Activated naive CD4-positive, alpha-beta T cell treated with anti-CD3 and anti-CD28 coated beads, Interleukin-2, amount 50 U/mL, for 24 hours (primary cell): ENCODE measurements at regions not wholly inside any gene's neighbourhood (a gene's known extent, or its start where the extent isn't known, plus 50 kb on each side); places are given as distances from the start of the nearest gene placed in this dataset.
"Not testable (repeated sequence)": the region's sequence is repeated elsewhere in the genome, so short reads cannot be mapped to it uniquely, and the experiment has no call there.

Experiments
- H3K27ac Mint-ChIP-seq: one replicate; pipeline ENCODE4 v1.8.0; 2021; ENCODE audit warnings: mild to moderate bottlenecking, mixed read lengths
- H3K27me3 Mint-ChIP-seq: one replicate; pipeline ENCODE4 v1.8.0; 2021; ENCODE audit warnings: mixed read lengths
- H3K36me3 Mint-ChIP-seq: one replicate; pipeline ENCODE4 v1.8.0; 2021; ENCODE audit warnings: mixed read lengths
- H3K4me1 Mint-ChIP-seq: one replicate; pipeline ENCODE4 v1.8.0; 2021; ENCODE audit warnings: mixed read lengths
- H3K4me3 Mint-ChIP-seq: one replicate; pipeline ENCODE4 v1.8.0; 2021; ENCODE audit warnings: mild to moderate bottlenecking, mixed read lengths
- H3K9me3 Mint-ChIP-seq: one replicate; pipeline ENCODE4 v1.8.0; 2021; ENCODE audit warnings: mixed read lengths

DNA sequence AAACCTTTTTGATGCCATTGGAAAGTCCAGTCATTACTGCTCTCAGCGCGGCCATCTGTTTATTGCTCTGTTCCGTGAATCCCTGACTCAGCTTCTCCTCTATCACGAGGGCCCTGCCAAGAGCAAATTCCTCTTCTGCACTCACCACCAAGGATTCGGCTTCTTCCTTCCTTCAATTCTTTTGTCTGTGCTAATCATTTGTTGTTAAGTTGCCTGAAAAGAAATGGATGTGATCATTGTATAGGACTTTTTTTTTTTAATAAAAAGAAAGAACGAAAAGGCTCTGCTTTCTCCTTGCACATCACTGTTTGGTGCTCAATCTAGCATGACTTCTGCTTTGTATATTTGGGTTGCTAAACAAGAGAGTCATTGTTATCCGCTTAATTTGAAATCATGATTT lies 128.7 kb upstream of the PIK3R1 start:
- Mint-ChIP-seq H3K27me3 (peaks cover 1% of the 10 kb centered on the region), H3K9me3 (no peaks in the 10 kb centered on the region), H3K36me3 (no peaks in the 10 kb centered on the region), H3K27ac (no peak overlapping the region), H3K4me1 (no peaks in the 10 kb centered on the region), H3K4me3 (no peak overlapping the region)

DNA sequence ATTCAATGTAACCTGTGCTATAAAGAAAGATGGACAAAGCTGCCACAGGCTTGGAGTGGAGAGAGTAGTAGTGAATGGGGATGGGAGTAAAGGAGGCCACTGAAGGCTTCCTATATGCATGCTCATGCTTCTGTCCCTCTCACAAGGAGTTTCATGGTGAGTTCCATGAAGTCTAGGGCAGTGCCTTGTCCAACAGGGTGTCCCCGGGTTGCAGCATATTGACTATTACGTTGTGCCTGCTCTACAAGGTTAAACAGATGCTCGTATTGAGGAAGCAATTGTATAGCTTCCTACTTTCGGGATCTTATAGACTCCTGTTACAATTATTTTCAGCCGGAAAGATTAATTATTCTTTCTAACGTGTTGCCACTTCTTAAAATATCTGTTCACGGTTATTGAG lies 129.1 kb upstream of the PIK3R1 start:
- Mint-ChIP-seq H3K4me1 (no peaks in the 10 kb centered on the region), H3K27ac (no peak overlapping the region), H3K9me3 (no peaks in the 10 kb centered on the region), H3K36me3 (no peaks in the 10 kb centered on the region), H3K27me3 (peaks cover 1% of the 10 kb centered on the region), H3K4me3 (no peak overlapping the region)

DNA sequence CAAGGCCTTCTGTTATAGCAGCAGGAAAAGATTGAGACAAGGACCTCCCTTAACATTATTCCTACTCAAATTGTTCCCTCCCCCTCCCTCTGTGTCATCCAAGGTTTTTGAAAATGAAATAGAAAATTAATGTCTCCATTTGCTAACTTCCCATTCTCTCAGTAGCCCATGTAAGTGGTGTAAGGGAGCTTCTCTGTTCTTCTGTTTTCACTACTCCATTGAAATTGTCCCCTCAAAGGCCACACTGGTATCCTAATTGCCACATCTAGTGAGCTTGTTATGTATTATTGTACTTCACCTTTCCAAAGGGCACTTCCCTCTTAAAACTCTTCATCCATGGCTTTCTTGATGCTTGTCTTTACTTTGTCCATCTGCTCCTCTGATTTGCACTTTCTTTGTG lies 131.2 kb upstream of the PIK3R1 start:
- Mint-ChIP-seq H3K4me1 (no peaks in the 10 kb centered on the region), H3K27me3 (peaks cover 1% of the 10 kb centered on the region), H3K4me3 (no peak overlapping the region), H3K27ac (no peak overlapping the region), H3K9me3 (no peaks in the 10 kb centered on the region), H3K36me3 (no peaks in the 10 kb centered on the region)

DNA sequence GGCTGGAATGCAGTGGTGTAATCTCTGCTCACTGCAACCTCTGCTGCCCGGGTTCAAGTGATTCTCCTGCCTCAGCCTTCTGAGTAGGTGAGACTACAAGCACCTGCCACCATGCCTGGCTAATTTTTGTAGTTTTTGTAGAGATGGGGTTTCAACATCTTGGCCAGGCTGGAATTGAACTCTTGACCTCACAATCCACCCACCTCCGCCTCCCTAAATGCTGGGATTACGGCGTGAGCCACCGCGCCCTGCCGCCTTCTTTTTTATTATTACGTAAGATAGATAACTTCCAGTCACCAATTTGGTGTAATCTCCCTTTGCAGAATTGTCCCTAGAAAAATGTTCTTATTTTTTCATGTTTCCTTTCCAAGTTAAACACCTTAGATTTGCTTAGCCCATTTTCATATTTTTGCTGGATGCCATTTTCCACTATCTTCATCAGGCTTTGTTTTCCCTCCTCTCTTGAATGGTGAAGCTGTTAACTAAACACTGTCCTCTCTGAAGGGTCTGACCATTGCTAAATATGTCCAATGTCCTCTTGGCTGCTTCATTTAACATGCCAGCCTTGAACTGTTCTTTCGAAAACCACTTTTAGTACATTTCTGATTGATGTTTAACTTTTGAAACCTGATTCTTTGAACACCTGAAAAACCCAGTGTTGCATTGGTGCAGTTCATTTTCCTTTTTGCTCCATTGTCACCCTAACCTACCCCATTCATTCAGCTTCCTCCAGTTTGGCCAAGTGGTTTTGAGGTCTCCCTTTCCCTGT lies 135.1 kb upstream of the PIK3R1 start:
- H3K27ac Mint-ChIP-seq = no peak overlapping the region
- no peaks in the 10 kb centered on the region for H3K36me3 Mint-ChIP-seq
- no peaks in the 10 kb centered on the region for H3K4me1 Mint-ChIP-seq
- peaks cover 1% of the 10 kb centered on the region for H3K27me3 Mint-ChIP-seq
- H3K9me3 Mint-ChIP-seq = no peaks in the 10 kb centered on the region
- no peak overlapping the region for H3K4me3 Mint-ChIP-seq

DNA sequence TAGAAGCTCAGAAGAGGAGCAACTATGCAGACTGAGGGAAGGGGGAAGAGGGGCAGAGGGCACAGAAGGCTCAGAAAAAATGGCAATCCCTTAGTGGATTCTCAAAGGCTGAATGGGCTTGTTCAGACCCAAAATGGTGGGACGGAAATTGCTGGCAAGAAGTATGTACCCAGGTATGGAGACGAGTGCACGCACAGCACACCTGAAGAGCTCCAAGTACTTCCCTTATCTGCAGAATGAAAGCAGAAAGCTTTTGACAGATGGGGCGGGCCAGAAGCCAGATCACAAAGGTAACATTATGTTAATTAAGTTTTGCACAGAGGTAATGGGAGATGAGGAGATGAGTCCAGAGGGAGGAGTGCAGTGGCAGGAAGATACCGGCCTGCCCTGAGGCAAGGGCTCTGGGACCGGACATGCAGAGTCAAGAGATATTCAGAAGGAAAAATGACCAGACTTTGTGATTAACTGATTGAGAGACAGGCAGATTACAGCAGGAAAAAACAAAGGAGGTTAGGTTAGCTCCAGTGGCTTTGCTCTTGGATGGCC lies 138.1 kb upstream of the PIK3R1 start:
- Mint-ChIP-seq H3K4me3 (no peak overlapping the region), H3K9me3 (no peaks in the 10 kb centered on the region), H3K36me3 (no peaks in the 10 kb centered on the region), H3K4me1 (no peaks in the 10 kb centered on the region), H3K27me3 (peaks cover 1% of the 10 kb centered on the region), H3K27ac (no peak overlapping the region)

DNA sequence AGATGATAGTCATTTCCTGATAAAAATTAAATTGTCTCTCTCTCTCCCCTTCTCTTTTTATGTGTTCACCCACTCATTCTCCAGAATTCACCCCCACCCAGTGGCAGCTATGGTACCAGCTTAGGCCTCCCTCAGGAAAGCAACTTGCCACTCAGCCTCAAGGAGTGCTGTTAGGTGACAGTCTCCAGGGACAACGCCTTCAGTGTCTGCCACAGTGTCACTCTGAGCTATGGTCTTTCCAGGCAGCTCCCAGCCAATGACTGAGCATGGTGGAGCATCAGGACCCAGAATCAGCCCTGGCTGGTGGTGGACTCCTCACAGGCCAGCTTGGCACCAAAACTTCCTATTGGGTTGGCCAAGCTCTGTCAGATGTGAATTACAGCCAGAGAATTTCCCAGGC lies 140.9 kb upstream of the PIK3R1 start:
- Mint-ChIP-seq H3K36me3 (no peaks in the 10 kb centered on the region), H3K9me3 (no peaks in the 10 kb centered on the region), H3K27me3 (peaks cover 1% of the 10 kb centered on the region), H3K4me3 (no peak overlapping the region), H3K27ac (no peak overlapping the region), H3K4me1 (peaks cover 12% of the 10 kb centered on the region)

DNA sequence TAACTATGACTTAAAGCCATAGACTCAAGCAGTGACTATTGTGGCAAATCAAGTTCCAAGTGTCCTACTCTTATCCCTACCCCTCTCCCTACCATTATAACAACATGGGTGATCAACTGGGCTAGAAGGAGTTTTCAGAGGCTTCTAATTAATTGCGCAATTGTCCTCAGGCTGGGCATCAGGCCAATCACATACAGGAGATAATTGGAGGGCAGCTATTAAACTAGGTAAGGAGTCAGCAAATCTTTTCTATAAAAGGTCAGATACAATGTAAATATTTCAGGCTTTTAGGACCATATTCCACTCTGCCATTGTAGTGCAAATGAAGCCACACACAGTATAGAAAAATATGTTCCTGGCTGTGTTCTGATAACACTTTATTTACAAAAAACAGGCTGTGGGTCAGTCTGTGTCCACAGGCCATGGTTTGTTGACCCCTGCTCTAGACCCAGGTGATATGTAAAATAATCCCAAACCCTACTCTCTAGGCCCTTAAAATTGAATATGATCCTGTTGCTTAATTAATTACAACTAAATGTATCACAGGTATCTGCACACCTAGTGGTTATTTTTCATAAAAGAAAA lies 141.4 kb upstream of the PIK3R1 start:
- Mint-ChIP-seq H3K9me3 (no peaks in the 10 kb centered on the region), H3K4me3 (no peak overlapping the region), H3K27me3 (peaks cover 1% of the 10 kb centered on the region), H3K36me3 (no peaks in the 10 kb centered on the region), H3K4me1 (peaks cover 12% of the 10 kb centered on the region), H3K27ac (no peak overlapping the region)

DNA sequence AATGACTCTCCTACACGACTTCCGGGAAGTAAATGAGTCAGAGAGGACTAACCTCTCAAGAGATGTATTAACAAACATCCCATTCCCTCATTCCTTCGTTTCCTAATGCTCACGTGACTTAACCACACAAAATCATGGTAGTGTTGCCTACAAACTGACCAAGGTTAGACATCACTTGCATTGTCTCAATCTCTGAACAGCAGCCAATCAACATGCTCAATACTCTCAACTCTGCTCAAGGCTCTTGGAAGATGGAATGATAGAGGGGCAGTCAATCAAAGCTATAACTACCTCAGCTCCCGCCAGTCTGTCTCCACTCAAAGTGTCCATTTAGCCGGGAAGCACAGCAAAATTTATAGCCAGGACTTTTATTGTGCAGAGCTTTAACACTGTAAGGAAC lies 143.8 kb upstream of the PIK3R1 start:
- Mint-ChIP-seq H3K4me3 (no peak overlapping the region), H3K27me3 (peaks cover 1% of the 10 kb centered on the region), H3K9me3 (no peaks in the 10 kb centered on the region), H3K27ac (peak overlapping the region; percentile 71), H3K4me1 (peaks cover 12% of the 10 kb centered on the region), H3K36me3 (no peaks in the 10 kb centered on the region)

DNA sequence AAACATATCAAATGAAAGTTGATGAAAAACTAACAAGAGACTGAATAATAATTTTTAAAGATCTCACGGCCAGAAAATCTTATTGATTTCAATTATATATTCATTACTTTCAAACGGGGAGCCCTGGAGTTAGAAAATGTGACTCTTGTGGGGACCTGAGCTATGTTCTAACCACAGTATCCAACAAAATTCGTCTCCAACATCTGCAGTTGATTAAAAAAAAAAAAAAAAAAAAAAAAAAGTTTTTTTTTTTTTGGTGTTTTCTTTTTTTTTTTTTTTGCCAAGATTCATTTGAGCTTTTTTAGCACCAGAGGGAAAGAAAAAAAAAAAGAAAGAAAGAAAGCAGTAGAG lies 144.3 kb upstream of the PIK3R1 start:
- H3K27ac Mint-ChIP-seq = no peak overlapping the region
- no peak overlapping the region for H3K4me3 Mint-ChIP-seq
- H3K4me1 Mint-ChIP-seq = peaks cover 12% of the 10 kb centered on the region
- no peaks in the 10 kb centered on the region for H3K9me3 Mint-ChIP-seq
- H3K27me3 Mint-ChIP-seq = peaks cover 1% of the 10 kb centered on the region
- H3K36me3 Mint-ChIP-seq = no peaks in the 10 kb centered on the region

DNA sequence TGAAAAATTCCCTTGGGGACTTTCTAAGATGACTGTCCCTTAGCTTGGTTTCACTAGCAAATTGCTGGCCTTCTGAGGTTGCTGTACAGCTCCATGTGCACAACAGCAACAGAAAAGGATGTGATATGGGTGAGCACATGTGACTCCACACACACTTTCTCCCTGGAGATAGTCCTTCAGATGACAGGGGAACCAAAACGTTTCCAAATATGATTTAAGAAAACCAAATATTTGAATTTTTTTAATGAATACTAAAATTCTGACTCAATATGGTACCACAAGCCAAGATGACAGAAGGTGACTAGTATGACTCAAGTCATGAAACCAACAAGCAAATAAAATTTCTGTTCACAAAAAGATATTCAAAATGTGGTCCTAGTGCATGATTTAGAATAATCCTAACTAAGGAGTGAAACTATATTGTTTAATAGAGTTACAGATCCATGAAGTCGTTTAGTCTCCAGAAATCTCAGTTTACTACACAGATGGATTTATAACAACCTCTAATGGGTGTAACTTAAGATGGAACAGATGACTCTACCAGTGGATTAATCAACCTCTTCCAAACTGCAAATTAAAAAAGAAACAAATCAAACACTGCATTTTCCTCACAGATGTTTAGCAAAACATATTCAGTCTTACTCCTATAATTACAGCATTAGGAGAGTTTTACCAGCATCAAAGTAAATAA lies 144.8 kb upstream of the PIK3R1 start:
- H3K4me3 Mint-ChIP-seq = no peak overlapping the region
- H3K9me3 Mint-ChIP-seq = no peaks in the 10 kb centered on the region
- no peak overlapping the region for H3K27ac Mint-ChIP-seq
- H3K36me3 Mint-ChIP-seq = no peaks in the 10 kb centered on the region
- H3K4me1 Mint-ChIP-seq = peaks cover 12% of the 10 kb centered on the region
- peaks cover 1% of the 10 kb centered on the region for H3K27me3 Mint-ChIP-seq

DNA sequence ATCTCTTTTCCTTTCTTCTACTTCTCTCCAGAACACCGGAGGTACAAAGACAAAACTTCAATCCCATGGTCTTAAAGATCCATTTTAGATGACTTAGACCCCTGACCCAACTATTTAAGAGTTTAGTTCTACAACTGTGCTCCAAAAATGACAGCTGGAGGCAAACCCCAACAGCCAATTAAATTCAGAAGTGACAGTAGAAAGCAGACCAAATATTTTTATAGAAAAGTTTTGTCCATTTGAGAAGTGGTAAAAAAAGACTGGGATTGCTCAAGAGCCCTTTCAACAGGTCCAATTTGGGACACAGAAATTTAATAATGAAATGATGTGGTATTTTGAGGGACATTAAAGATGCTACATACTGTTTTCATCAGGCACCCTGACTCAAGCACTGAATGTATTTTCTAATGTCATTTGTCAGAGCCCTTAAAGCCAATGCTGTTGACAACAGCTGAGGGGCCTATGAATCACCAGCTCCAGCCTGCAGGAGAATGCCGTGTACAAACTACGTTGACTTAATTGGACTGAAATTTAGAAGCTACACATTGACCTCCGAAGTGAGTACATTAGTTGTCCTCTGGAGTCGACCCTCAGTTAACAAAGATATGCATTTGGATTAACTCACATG lies 147.5 kb upstream of the PIK3R1 start:
- H3K9me3 Mint-ChIP-seq = no peaks in the 10 kb centered on the region
- no peaks in the 10 kb centered on the region for H3K27me3 Mint-ChIP-seq

DNA sequence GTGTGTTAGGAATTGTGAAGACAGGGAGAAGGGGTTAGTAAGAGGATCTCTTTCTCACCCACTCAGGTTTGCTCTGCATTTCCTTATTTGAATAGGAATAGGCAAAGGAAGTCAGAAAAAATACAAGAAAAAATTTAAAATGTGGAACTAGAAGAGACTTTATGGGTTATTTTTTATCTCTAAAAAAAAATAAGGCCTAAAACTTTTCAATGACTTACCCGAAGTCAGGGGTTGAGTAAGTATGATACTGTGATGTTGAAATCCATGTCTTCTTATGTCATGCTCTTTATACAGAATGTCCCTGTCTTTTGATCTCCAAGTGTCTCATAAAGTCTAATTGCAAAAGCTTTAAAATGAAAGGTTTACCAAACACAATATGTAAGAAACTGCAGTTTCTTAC lies 148.3 kb upstream of the PIK3R1 start:
- no peak overlapping the region for H3K27ac Mint-ChIP-seq
- H3K9me3 Mint-ChIP-seq = peaks cover 5% of the 10 kb centered on the region
- peaks cover 3% of the 10 kb centered on the region for H3K27me3 Mint-ChIP-seq

More for the DNA sequence above, 147.5 kb upstream of the PIK3R1 start:
- Mint-ChIP-seq H3K4me3 (no peak overlapping the region), H3K4me1 (peaks cover 12% of the 10 kb centered on the region), H3K27ac (no peak overlapping the region), H3K36me3 (no peaks in the 10 kb centered on the region)

DNA sequence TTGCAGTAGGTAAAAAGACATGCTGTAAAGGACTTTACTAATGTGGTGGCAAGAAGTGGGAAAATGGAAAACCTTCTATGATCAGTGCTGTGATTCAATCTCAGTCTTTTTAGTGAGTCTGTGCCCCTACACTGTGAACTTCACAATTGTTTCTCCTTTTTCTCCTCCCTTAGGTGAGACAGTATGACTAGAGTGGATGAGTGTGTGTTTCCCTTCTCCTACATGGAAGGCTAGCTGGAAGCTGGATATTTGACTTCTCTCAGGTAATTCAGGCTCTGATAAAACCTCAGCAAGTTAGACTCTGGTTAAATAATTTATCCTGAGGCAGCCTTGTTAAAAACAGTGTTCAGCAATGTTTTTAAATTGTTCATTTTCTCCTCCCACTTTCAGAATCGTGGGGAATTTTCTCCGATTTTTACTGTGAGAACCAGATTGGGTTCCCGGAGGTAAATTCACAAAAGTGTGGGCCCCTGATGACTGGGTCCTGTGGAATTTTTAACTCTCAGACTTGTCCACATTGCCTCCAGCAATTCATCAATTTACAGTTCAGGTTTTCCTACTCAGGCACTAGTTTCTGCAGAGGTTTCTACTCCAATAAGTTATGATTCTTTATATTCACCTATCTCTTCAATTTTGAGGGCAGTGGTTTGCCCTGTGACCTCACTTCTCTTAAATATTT lies 149.1 kb upstream of the PIK3R1 start:
- Mint-ChIP-seq H3K36me3 (no peaks in the 10 kb centered on the region), H3K4me3 (no peak overlapping the region), H3K27ac (no peak overlapping the region), H3K9me3 (peaks cover 5% of the 10 kb centered on the region), H3K4me1 (peaks cover 8% of the 10 kb centered on the region), H3K27me3 (peaks cover 4% of the 10 kb centered on the region)

More for the DNA sequence above, 148.3 kb upstream of the PIK3R1 start:
- Mint-ChIP-seq H3K36me3 (no peaks in the 10 kb centered on the region), H3K4me1 (peaks cover 12% of the 10 kb centered on the region), H3K4me3 (no peak overlapping the region)

DNA sequence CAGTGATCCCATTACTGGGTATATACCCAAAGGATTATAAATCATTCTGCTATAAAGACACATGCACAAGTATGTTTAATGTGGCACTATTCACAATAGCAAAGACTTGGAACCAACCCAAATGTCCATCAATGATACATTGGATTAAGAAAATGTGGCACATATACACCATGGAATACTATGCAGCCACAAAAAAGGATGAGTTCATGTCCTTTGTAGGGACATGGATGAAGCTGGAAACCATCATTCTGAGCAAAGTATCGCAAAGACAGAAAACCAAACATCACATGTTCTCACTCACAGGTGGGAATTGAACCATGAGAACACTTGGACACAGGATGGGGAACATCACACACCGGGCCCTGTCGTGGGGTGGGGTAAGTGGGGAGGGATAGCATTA lies 150.2 kb upstream of the PIK3R1 start:
- H3K27me3 Mint-ChIP-seq, H3K27ac Mint-ChIP-seq, H3K9me3 Mint-ChIP-seq, H3K4me3 Mint-ChIP-seq, H3K36me3 Mint-ChIP-seq, H3K4me1 Mint-ChIP-seq: not testable (repeated sequence)

DNA sequence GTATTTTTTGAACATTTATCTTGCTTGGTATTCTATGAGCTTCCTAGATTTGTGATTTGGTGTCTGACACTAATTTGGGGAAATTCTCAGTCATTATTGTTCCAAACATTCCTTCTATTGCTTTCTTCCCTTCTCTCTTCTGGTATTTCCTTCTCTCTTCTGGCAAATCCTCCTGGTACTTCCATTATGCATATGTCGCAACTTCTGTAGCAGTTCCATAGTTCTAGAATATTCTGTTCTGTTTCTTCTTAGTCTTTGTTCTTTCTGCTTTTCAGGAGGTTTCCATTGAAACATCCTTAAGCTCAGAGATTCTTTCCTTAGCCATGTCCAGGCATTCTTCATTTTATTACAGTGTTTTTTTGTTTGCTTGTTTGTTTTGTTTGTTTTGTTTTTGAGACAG lies 155.2 kb upstream of the PIK3R1 start:
- no peaks in the 10 kb centered on the region for H3K4me1 Mint-ChIP-seq
- no peak overlapping the region for H3K27ac Mint-ChIP-seq
- peaks cover 5% of the 10 kb centered on the region for H3K9me3 Mint-ChIP-seq
- peaks cover 8% of the 10 kb centered on the region for H3K27me3 Mint-ChIP-seq
- no peak overlapping the region for H3K4me3 Mint-ChIP-seq
- H3K36me3 Mint-ChIP-seq = peaks cover 3% of the 10 kb centered on the region
